Superior temporal gyrus (tissue), 1 donor: ENCODE measurements at regions not wholly inside any gene's neighbourhood (a gene's known extent, or its start where the extent isn't known, plus 50 kb on each side); places are given as distances from the start of the nearest gene placed in this dataset.

Experiments used
- DNase-seq: peaks from one replicate; pipeline ENCODE4 v3.0.0-alpha.2; 2016; ENCODE audit errors: extremely low spot score

DNA sequence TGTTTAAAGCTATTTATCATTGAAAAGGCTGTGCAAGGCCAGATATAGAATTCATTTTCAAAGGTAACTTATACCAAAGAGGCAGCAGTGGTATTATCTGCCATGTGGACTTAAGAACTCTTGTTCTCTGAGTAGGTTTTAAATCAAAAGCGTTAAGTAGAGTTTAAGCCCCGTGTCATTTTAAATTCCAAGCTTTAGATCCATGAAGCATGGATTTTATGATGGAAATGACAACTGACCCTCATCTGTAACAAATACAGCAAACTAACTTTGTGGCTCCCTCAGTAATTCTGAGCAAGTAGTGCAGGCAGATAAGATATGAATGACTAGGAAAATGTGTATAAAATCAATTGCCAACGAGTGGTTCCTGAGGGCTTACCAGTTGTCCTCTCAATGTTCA is 247.0 kb downstream of the WDR11 start:
- DNase-seq, result no peak

DNA sequence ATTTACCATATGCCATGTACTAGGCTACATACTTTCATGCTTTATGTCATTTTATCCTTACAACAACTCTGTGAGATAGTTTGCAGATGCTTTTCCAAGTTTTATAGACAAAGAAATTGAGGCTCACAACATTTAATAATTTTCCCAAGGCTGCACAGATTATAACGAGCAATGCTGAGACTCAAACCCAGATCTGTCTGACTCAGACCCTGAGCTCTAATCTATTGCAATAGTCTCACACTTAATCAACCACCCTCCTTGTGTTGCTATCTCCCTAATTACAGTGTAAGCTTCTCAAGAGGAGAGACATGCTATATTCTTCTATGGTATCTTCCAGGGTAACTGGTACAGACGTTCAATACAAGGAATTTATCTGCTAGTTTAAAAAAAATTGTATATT is 247.6 kb downstream of the WDR11 start:
- DNase-seq, result no peak

DNA sequence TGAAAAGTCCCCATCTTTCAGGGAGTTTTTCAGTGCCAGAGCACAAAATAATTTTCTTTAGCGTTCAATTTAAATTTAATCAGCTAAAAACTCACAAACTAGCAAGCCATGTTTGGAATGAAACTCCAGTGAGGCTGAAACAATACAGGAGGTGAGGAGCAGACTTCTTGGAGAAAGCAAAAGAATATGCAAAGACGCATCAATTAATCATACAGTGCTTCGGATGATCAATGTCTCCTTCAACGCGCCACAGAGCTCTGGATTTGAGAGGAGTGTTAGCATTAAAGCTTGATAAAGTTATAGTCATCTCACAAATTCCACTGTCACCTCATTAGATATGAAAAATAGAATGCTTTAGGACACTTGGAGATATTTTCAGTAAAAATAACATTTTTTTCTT is 248.0 kb downstream of the WDR11 start:
- DNase-seq, result no peak

DNA sequence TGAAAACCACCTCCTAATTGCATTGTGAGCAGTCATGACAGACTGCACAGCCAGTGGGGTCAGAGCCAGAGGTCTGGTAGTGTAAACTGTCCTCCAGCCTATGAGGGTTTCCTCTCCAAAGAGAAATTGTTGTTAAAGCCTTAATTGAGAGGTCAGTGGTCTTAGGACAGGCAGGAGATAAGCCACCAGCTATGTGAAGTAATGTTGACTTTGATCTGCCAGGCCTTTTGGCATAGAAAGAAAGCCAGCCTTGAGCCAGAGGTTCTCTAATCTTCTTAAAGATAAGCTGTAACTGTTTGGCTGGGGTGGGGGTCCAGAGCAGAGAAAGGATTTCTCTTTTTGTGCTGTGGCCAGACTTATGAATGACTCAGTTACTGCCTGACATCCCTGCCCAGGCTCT is 248.4 kb downstream of the WDR11 start:
- DNase-seq, result no peak

DNA sequence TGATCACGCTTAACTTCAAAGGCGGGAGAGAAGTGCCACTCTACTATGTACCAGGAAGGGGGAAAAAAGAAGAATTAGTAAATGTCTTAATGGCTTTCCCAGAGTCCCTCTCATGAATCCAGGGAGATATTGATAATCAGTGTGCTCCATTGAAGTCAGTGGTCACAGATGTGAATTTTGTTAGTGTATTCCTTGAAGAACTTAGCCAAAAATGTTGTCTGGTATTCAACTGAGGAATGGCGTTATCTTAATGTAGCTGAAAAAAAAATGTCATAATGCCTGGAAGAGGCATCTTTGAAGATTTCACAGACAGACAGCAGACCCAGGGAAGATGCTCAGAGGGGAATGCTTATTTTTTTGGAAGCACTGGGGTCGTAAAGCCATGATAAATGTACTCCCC is 250.4 kb downstream of the WDR11 start:
- no peak for DNase-seq

DNA sequence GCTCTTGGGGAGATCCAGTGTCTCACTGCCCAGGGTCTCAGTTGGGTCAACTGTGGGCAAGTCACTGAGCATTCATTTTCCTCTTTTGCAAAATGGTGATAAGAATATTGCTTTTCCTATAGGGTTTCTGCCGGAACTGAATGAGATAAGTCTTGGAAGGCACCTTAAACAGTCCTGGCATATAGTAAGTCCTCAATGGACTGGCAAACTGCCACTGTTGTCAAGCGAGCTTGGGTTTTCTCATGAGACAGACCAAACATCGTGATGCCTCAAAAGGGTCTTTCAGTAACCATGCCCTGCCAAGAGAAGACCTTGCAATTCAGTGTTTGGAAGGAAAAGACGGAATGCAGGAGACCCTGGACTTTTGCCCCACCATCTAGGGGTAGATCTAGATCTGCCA is 251.5 kb downstream of the WDR11 start:
- no peak for DNase-seq

DNA sequence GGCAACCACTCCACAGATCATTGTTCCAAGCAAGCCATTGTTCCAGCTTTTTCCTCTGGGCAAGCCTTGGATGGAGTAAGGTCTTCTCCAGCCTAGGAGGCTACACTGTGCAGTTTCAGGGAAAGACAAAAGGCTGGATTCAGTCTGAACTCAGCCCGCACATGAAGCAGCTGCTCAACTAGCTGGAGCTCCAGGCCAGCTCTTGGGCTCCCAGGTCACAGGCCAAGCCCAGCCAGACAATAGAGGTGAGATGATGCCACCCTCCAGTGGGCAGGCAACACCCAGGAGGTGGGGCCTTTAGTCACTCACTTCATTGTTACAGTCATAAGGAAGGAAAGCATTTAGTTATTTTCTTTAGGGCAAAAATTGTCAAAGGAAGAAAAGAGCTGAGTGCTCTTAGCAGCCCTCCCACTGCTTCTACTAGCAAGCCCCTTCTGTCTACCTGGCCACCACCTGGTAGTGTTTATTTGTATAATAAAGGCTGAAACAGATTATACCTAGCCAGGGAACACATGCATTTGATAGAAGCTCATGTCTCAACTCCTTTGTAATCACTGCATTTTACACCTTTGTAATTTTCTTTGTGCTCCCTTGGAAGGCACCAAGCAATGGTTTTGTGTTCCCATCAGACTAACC is 253.4 kb downstream of the WDR11 start:
- DNase-seq, result no peak

DNA sequence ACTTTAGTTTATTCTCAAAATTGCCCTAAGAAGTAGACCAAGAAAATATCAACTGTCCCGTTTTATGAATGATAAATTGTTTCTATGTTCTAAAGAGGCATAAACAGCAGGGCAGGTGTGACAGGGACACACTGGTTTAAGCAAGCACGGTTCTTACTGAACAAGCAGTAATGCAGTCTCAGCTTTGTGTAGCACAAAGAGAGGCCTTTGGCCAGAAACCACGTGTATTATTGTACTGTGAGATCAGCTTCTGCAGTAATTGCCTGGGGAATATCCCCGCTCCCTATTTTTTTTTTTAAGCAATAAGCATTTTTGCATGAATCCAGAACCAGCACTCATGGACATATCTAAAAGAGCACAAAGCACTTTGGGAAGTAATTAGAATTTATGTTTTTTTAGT is 255.4 kb downstream of the WDR11 start:
- peak; percentile 64 for DNase-seq

DNA sequence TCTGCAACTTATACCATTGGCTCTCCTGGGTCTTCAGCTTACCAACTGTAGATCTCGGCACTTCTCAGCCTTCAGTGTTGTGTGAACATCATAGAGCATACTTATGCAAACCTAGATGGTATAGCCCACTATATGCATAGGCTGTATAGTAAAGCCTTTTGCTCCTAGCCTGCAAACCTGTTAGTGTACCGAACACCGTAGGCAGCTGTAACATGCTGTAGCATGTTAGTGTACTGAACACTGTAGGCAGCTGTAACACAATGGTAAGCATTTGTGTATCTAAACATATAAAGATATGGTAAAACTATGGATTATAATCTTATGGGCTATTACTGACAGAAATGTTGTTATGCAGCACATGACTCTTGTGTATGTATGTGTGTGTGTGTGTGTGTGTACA is 256.9 kb downstream of the WDR11 start:
- DNase-seq, result no peak

DNA sequence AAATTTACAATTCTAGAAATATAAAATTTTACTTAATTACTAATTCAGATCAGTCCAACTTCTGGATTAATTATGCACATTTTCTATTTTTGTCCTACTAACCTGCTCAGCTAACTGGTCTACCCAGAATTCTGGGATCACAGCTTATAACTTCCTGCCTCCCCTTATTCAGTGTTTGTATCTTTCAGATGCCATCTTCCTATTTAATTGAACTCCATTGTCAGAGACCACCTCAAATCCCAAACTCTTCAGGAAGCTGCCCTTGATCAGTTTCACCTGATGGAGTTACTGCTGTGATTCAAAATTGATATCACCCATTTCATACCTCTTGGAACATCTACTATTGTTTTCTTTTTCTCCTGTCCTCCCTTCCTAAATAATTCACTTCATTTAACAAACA is 259.2 kb downstream of the WDR11 start:
- no peak for DNase-seq

DNA sequence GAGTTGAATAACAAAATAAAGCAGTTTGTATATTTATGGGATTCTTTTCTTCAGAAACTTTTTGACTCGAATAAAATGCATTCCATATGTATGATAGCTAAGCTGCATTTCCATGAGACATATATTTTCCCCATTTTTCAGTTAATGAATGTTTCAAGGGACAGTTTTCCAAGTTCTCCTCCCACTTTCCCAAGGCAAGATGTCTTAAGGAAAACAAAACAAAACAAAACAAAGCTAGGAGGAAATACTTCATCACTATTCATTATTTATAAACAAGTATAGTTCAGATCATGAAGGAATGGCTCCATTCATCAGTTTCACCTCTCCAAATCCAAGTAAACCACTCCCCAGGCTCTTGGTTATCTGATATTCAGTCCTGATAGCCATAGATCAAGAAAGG is 261.0 kb downstream of the WDR11 start:
- no peak for DNase-seq

DNA sequence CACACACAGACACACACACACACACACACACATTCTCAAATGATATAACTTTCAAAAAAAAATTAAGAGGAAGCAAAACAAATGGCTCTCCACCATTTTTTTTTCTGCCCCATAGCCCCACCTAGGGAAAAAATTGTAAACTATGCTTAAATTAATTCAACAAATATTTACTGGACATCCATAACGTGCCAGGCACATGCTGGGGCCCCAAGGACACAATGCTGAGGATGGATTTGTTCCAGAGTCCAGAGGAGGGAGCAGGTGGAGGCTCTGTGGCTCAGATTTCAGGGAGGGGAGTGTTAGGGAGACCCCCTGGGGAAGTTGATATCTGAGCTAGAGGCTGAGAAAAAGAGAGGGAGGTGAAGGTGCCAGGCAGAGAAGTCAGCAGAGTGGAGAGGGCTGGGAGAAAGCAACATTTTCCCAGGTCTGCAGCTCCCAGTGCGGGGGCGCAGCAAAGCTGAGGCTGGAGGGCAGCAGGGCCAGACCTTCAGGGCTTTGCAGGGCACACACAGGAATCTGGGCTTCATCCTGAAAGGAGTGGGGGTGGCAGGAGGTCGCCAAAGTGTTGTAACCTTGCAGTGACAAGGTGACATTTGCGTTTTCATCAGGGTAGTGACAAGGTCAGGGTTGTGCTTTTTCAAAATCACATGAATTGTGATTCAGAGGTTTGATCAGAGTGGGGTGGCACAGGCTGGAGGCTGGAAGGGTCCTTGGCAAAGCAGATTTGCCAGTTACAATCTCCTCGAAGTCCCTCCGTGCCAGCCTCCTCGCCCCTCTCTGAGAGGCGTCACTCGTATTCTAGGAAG is 261.6 kb downstream of the WDR11 start:
- no peak for DNase-seq

DNA sequence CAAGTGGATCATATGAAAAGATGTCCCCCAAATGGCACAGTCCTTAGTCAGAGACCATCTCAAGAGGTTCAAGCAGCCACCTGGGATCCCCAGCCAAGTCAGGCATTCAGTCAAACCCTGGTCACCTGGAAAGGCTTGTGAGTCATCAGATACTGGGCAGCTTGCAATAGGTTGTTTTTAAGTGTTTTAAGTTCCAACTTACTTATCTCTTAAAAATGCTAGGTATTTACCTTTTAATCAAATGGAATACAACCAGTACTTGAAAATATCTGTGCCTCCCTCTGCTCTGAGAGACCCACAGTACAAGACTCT is 262.2 kb downstream of the WDR11 start:
- no peak for DNase-seq

DNA sequence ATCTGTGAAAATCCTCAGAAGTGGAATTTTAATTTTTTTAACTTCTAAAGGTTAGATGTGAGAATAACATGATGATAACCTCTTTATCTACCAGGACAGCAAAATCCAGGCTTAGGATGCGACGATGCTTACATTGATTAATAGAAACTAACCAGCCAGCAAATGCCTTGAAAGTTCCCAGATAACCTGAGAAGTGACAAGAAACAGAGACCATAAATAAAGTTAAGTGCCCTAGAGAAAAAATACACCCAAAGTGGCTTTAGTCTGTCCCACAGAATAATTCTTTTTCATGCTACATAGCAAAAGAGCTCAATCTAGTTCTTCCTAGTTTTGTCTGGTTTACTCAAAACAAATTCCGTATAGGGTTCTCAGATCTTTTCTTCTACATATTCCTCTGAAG is 262.7 kb downstream of the WDR11 start:
- DNase-seq, result no peak

DNA sequence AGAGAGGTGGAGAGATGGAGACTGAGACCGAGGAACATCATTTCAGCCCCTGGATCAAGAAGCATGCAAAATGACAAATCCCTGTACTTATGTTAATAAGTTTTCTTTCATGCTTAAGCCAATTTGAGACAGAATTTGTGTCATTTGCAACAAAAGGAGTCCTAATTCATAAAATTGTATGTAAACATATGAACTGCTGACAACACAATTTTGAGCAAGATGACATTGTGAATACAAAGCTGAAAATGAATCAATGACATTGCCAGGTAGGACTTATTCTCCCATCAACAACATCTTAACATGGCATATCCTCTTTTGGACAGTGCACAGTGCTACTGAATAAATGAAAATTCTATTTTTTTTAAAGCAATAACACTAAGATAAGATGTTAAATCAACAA is 264.0 kb downstream of the WDR11 start:
- DNase-seq, result no peak

DNA sequence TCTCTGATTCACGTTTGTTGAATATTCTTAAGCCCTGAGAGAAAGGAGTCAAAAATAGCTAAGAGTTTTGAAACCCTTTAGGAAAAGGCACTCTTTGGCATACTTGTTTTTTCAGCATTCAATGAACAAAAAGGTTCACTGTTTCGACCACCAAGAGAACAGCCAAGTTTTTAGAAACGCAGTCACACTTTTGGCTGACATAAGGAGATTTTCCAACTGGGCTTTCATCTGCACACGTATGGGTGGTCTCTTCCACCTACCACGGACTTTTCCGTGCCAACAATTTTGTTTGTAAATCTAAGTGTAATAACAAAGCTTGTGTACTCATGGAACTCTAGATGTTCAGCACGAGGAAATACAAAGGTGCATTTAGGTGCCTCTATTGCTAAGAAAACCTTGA is 270.3 kb downstream of the WDR11 start:
- DNase-seq, result peak; percentile 40

DNA sequence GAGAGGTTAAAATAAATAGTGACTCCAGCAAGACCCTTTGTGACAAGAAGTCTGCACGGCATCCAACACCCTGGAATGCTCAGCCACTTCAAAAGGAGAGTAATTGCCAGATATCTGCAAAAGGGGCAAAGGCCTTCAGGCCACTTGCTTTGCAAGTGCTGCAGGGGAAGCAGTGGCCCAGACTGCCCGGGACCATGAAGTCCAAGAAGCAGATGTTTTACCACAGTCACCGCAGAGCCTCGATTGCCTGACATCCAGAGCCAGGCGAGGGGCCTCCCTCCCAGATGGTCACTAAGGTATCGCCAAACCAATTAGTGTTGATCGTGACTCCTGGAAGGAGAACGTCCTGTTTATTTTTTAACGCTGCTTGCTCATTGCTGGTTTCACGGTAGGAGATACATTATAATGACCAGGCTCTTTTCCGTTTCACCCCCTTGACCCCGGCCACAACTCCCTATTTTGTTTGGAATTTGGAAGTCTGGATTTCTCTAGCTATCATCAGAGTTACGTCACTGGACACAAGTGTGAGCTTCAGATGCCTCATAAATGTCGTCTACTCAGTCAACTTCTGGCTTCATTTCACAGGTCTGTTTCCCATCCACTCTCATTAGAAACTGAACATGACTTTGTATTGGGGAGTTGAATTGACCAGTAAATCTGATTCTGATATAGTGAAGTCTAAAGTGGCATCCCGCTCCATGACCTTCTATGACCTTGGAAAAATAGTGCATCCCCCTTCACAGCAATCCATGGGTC is 276.2 kb downstream of the WDR11 start:
- DNase-seq, result no peak

DNA sequence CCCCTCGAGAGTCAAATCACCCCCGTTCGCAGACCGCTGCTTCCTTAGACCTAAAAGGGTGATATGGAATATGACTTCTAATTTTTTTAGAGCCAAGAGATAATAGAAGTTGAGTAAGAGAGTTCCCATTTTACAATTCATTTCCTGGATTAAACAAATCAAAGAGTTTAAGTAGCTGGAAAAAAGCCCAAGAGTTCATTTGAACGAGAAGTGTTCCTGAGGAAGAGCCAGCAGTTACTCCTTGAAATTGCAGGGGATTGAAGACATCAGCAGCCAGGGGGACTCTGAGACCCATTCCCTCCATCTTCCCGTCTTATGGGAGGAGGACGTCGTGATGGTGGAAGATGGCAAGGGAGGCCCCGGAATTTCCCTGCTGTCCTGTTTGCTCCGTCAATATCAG is 277.0 kb downstream of the WDR11 start:
- no peak for DNase-seq

DNA sequence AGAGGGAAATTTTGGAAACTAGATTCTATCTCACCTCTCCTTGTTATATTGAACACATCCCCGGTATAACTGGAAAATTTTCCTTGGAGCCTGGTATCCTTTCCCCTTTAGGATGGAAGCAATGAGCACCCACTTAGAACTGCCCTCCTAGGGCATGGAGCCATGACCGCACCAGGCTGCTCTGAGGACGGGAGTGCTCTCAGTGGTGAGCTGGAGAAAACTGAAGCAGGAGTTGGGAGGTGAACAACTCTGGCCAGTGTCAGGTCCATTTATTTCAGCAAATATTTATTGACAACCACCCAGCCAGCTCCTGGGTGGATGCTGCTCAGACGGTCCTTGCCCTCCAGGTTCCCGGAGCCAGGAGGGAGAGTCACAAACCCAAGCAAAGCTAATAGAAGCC is 278.1 kb downstream of the WDR11 start:
- no peak for DNase-seq

DNA sequence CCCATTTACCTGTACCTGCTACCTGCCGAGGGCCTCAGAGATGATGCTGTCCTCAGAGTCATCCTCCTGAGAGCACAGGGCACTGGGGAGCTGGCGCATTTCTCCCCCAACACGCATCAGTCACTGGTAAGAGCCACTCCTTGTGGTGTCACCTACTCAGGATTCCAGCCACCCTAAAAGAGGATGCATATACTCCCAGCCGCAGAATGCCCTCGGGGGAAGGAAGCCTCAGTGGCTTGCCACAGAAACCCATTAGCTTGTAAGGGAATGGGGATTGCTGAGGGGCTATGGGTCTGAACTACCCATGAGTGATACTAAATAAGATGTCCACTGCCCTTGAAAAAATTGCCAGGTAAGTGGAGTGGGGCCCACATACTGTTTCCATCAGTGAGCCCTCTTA is 279.2 kb downstream of the WDR11 start:
- DNase-seq, result no peak

DNA sequence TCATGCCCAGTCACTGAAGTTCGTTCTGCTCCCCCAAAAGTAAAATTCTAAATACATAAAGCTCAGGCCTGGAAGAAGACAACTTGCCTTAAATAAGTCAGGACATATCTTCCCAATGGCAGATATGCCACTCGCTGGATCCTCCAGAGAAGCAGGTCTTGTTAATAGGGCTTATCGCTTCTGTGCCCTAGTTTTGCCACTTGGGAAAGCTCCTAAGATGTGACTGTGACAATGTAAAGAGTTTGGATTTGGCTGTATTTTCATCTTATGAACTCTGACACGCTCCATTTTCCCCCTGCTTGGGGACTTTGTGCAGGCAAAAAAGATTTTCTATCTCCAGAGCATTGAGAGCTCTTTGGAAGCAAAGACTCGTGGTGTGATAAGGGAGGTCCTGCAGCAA is 279.9 kb downstream of the WDR11 start:
- DNase-seq, result peak; percentile 67

DNA sequence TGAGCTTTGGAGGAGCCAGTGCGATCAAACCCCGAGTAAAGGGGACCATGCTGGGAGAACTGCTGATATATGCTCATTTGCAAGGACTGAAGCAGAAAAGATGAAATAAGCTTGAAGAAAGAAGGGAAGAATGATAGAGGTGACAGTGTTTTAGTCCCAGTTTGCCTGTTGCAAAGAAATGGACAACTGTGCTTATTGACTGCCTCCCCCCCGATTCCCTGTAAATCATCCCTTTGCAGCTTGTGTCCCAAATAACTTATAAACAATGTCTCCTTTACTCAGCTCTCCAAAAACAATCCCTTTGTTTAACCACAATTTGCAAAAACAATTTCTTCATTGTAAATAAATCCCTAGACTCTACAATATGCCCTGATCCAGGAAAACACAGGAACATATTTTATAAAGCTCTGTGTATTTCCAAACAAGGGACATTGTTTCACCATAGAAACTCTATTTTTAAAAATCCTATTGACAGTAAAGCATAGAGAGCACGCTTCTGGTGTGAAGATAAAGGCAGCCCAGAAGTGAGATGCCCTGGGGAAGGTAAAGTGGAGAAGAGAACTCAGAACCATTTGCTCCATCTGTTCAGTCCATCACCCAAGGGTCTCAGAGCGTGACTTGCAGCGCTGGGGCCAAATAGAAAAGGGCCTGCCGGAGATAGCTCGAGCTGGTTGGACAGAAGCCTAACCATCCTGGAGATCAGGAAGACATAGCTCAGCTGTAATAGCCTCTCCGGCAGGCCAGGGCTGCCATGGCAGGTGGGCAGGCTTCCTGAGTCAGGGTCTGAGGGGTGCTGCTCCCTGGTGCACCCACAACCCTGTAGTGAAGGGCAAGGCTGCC is 280.5 kb downstream of the WDR11 start:
- DNase-seq, result peak; percentile 84
